GM18505 (cell line): ENCODE measurements at regions not wholly inside any gene's neighbourhood (a gene's known extent, or its start where the extent isn't known, plus 50 kb on each side); places are given as distances from the start of the nearest gene placed in this dataset.
"Not testable (repeated sequence)": the region's sequence is repeated elsewhere in the genome, so short reads cannot be mapped to it uniquely, and the experiment has no call there.

Experiments used
- ATAC-seq: cut with Tn5 transposase; IDR thresholded peaks from one replicate; pipeline ENCODE4 v1.9.1; 2021; ENCODE audit not compliant: unreplicated experiment
- POLR2A ChIP-seq: IDR thresholded peaks from 4 replicates; pipeline ENCODE4 v1.6.1; 2011; ENCODE audit warnings: borderline replicate concordance; ENCODE audit not compliant: insufficient read depth, insufficient read length; ENCODE audit errors: extremely low read depth

DNA sequence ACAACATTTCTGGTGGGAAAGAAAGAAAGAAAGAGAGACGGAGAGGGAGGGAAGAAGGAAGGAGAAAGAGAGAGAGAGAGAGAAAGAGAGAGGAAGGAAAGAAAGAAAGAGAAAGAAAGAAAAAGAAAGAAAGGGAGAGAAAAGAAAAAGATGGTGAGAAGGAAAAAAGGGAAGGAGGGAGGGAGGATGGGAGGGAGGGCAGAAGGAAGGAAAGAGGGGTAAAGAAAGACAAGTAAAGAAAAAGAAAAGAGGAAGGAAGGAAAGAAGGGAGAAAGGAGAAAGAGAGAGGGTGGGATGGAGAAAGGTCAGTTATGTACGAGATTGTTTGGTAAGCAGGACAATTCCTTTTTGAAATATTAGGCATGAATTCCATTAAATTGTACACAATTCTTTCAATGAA lies 145.3 kb downstream of the SPRY2 start:
- TF ChIP-seq POLR2A, result no peak
- no peak for ATAC-seq

DNA sequence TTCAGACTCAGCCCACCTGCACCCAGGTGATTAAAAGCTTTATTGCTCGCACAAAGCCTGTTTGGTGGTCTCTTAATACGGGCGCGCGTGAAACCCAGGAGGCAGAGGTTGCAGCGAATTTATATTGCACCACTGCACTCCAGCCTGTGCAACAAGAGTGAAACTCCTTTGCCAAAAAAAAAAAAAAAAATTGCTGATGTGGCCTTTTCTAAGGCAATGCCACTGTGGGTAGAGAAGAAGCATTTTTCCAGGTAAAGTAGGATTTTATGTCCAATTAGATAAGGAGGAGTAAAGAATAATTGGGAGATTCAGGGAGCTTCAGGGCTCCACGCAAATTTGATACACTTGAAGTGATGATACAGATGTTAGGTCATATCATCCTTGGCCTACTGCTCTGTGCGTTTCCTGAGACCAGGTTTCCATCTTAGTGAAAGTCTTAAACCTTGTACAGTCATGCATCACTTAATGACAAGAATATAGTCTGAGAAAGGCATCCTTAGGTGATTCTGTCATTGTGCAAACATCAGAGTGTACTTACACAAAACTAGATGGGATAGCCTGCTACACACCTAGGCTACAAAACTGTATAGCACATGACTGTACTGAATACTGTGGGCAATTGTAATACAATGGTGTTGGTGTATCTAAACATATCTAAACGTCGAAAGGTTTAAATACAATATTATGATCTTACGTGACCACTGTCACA lies 150.9 kb downstream of the SPRY2 start:
- TF ChIP-seq POLR2A, result no peak
- no peak for ATAC-seq

DNA sequence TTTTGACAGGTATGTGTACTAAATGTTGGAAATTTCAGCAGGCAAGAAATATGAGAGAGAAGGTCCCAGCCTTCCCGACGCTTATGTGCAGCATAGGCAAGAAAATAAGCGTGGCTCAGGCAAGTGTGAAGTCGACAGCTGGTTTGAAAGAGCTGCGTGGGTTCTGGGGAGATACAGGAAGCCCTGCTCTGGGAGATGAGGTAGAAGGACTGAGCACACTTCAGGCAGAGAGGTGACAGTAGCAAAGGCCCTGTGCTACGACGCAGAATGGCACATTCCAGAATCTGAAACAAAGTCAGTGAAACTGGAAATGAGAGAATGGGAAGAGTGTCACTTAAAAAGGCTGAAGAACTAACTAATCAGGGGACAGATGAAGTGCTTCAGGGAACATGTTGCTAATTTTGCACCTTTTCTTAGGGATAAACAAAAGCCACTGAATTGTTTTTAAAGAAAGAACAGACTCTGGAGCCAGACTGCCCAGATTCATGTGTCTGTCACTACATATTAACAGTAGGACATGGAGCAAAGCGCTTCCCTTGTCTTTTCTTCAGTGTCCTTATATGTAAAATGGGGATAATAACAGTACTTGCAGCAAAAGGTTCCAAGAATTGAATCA lies 160.1 kb downstream of the SPRY2 start:
- ATAC-seq, result no peak
- no peak for TF ChIP-seq POLR2A

DNA sequence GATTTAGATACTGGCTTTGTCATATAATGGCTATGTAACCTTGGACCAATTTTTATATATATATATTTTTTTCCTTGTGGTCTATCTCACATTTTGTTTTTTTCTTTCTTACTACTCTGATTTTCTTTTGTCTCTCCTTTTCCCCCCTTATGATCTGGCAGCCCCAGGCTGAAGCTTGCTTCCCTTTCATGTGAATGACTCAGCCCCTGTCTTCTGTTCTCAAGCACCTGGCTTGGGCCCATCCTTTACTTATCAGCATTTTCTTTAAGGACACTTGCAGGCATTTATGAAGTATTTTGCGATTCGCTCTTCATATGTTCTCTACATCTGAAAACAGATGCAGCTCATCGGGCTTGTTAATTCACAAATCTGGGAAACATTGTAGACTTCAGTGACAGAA lies 163.6 kb downstream of the SPRY2 start:
- no peak for ATAC-seq
- TF ChIP-seq POLR2A, result no peak

DNA sequence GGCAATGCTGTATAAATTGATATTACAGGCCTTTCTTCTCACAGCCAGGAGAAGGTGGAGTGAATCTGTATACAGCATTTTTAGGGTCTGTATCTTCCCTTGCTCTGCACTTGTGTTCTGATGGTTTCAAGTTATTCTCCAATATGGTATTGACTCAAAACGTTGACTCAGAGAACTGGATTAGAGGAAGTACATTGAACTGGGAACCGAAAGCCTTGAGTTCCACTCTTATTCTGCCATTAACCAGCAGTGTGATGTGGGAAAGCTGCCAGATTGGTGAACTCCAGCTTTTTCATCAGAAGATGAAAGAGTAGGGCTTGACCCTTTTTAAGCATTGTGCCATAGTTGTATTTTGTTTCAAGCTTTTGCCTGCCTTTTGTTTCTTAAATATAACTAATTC lies 167.7 kb downstream of the SPRY2 start:
- no peak for ATAC-seq
- no peak for TF ChIP-seq POLR2A

DNA sequence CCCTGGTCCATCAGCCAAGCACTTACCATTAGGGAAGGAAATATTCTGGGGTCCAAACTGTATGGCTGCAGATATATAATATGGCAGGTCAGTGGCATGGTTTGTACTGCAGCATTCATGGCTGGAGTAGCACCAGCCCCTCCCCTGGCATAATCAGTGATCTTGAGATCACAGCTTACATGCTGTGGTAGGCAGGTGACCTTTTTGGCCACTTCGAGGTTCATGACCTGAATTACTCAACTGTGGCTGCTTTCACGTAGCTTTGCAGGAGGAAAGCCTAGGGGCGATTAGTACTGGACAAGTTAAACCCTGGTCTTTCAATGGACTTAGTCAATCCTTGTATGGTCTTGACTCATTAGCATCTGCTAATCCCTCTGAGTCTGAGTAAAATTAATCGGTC lies 169.8 kb downstream of the SPRY2 start:
- ATAC-seq, result no peak
- TF ChIP-seq POLR2A, result no peak

DNA sequence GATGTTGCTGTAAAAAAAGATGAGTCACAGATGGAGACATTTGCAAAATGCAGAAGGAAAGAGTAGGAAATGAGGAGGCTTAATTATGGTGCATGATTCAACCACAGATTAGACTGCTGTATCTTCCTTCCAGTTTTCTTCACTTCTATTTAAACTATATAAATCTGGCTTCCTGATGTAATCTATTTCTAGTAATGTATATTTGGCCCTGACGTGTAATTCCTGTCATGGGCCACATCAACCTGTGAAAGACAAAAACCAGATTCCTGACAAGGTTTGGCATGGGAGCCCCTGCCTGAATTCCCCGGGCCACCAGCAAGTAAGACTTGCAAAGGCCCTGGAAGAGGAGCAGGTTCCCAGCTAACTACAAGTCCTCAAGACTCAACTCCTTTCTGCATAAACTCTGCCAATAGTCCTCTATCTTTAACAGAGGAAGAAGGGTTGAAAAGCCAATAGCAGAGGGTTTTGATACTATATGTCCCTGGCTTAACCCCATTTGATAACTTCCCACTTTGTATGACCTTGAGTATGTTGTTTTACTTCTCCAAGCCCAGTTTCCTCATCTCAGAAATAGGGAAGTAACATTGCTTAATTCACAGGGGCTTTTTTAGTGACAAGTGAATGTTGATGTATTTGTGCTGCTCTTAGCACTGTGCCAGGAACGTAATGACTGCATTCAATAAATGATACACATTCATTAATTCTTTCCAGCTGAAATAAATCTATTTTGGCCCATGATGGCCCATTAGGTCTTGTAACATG lies 172.7 kb downstream of the SPRY2 start:
- ATAC-seq, result no peak
- no peak for TF ChIP-seq POLR2A

DNA sequence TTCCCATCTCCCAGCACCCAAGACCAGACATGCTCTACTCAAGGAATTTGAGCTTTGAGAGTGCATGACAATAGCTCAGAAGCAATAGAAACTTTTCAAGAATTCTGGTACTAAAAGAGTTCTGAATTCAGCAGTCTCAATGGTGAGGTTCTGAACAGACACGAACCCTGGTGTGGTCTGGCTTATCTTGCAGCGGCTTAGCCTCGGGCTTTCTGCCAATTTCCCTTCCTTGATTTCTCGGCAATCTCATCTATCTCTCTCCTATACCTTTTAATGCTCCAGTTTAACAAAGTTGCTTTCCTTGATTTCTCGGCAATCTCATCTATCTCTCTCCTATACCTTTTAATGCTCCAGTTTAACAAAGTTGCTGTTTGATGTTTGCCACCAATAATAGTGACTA lies 174.6 kb downstream of the SPRY2 start:
- no peak for ATAC-seq
- no peak for TF ChIP-seq POLR2A

DNA sequence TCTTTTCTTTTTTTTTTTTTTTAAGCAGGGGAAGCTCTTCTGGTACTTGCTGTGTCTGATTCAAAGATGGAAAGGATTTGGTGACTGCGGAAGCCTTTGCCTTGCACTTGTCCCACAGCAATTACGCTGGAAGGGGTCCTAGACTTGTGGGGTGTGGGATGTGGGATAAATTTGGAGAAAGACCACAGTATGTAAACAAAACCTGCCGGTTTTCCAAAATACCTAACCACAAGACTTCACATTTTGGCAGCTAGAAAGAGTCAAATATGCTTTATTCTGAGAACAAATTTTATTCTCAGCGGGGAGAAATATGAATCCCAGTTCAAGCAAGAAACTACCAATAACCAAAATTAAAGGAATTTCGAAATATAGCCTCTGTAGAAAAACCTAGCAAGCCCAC lies 176.5 kb downstream of the SPRY2 start:
- ATAC-seq, result no peak
- TF ChIP-seq POLR2A, result no peak

DNA sequence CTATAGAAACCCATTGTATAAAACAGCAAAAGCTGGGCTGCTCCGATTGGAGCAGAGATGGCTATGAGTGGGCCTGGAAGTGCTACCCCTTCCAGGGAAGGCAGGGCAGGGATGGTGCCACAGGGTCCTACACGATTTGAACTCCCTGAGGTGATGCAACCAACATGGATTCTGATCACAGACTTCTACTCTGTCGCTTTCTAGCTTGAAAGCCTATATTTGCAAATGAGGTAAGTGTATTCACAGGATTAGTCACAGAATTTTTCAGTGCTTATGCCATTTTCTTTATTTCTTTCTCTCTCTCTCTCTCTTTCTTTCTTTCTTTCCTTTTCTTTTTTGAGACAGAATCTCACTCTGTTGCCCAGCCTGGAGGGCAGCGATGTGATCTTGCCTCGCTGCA lies 179.0 kb downstream of the SPRY2 start:
- no peak for ATAC-seq
- TF ChIP-seq POLR2A, result no peak

DNA sequence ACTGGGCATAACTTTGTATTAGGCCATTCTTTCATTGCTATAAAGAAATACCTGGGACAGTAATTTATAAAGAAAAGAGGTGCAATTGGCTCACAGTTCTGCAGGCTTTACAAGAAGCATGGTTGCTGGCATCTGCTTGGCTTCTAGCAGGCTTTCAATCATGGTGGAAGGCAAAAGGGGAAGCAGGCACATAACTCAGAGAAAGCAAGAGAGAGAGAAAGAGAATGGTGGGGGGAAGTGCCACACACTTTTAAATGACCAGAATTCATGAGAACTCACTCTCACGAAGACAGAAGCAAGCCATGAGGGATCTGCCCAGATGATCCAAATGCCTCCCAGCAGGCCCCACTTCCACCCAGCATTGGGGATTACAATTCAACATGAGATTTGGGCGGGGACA lies 179.7 kb downstream of the SPRY2 start:
- no peak for TF ChIP-seq POLR2A
- ATAC-seq, result no peak

DNA sequence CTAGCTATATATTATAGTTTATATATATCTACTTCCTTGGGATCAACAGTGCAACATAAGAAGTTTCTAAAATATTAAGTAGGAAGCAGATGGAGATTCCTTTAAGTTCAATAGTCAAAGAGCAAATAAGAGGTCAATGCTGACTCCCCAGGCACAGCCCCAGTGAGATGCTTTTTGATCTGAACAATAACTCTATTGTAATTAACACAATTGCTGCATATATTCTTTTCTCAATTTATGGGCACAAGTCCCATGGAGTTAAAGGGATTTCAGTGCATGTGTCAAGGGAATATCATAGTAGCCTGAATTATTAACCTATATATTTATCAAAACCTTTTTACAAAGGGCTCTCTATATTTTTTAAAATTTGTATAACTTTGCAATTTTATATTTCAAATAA lies 180.8 kb downstream of the SPRY2 start:
- no peak for ATAC-seq
- TF ChIP-seq POLR2A, result no peak

DNA sequence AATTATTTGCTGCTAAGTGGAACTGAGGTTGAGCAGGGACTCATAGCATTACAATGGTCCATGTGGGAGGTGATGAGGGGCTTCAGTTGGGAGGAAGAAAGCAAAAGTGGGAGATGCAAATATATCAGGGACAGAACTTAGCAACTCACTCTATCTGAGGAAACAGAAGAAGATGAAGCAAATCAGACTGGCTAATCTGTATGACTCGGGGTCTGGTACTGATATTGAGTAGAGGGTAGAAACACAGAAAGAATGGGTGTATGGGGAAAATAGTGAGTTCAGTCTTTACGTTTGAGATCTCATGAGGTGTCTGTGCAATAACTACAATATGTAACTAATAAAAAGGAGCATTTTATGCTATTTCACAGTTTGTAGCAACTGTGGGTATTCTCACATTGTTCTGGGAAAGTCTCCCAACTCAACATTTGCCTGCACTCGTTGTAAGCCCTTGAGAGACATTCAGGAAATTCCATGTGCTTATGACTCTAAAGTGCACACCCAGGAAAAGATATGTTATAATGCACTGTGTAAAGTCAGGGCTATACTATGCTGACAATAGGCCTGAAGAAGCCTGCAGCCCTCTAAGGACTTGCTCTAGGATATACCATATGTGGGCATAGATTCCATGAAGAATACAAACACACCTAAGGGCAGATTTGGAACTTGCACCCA lies 183.5 kb downstream of the SPRY2 start:
- TF ChIP-seq POLR2A, result no peak
- ATAC-seq, result no peak

DNA sequence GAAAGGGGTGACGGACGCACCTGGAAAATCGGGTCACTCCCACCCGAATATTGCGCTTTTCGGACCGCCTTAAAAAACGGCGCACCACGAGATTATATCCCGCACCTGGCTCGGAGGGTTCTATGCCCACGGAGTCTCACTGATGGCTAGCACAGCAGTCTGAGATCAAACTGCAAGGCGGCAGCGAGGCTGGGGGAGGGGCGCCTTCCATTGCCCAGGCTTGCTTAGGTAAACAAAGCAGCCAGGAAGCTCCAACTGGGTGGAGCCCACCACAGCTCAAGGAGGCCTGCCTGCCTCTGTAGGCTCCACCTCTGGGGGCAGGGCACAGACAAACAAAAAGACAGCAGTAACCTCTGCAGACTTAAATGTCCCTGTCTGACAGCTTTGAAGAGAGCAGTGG lies 188.8 kb downstream of the SPRY2 start:
- not testable (repeated sequence) for ATAC-seq
